ENCODE measurements at regions not wholly inside any gene's neighbourhood (a gene's known extent, or its start where the extent isn't known, plus 50 kb on each side); places are given as distances from the start of the nearest gene placed in this dataset.

DNA sequence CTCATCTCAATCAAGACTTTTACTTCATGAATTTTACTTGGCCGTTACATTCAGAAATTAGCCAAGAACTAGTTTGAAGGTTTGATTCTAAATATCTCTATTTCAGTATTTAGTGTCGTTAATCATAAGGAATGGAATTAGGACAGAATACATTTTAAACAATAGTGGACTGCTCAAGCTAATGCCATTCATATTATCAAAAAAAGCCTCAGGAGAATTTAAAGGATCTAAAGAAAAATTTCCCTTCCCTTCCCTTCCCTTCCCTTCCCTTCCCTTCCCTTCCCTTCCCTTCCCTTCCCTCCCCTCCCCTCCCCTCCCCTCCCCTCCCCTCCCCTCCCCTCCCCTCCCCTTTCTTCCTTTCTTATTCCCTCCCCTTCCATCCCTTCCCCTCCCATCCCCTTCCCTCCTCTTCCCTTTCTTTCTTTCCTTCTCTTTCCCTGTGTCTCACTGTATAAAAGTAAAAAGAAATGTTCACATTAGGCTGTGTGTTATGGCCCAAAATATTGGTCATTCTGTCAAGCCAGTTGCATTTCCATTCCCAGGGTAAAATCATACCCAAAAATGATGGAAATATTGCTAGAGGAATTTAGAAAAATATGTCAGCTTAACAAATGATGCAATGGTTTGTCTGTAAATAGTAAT lies 717.8 kb downstream of the LUZP2 start:
- TF ChIP-seq POLR2A (IDR thresholded peaks at IDR 0.05; ENCODE audit: low read length) (no peak), GATA1 (IDR thresholded peaks at IDR 0.05; ENCODE audit: low read depth, low read length) (no peak)

Measured in erythroblast (primary cell).